HL-60 (cell line): ENCODE measurements at regions not wholly inside any gene's neighbourhood (a gene's known extent, or its start where the extent isn't known, plus 50 kb on each side); places are given as distances from the start of the nearest gene placed in this dataset.

Experiments
- POLR2AphosphoS5 ChIP-seq: IDR thresholded peaks from 2 replicates; pipeline ENCODE4 v1.6.1; 2012; ENCODE audit warnings: low read depth
- TF ChIP-seq, protein P1 (sequence below): IDR thresholded peaks from 2 replicates; pipeline ENCODE4 v1.6.1; 2012; ENCODE audit warnings: low read depth; ENCODE audit not compliant: insufficient replicate concordance
- TF ChIP-seq, protein P2 (sequence below): IDR thresholded peaks from one replicate; pipeline ENCODE4 v1.5.1; 2011; ENCODE audit warnings: low read length, control low read depth, inconsistent platforms; ENCODE audit not compliant: insufficient read depth

DNA sequence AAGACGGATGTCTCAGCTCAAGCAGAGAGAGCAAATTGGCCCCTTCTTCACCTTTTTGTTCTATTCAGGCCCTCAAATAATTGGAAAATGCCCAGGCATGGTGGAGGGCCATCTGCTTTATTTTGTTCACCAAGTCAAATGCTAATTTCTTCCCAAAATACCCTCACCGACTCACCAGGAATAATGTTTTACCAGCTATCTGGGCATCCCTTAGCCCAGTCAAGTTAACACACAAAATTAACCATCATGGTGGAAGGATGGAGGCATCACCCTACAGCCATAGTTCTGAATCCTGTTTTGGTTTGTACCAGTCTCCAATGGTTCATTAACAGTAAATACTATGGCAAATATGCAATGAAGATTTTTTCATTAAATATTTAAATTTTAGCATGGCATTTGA, 51.7 kb upstream of the SERP2 start:
- no peak for TF ChIP-seq POLR2AphosphoS5
- TF ChIP-seq, protein P1, sequence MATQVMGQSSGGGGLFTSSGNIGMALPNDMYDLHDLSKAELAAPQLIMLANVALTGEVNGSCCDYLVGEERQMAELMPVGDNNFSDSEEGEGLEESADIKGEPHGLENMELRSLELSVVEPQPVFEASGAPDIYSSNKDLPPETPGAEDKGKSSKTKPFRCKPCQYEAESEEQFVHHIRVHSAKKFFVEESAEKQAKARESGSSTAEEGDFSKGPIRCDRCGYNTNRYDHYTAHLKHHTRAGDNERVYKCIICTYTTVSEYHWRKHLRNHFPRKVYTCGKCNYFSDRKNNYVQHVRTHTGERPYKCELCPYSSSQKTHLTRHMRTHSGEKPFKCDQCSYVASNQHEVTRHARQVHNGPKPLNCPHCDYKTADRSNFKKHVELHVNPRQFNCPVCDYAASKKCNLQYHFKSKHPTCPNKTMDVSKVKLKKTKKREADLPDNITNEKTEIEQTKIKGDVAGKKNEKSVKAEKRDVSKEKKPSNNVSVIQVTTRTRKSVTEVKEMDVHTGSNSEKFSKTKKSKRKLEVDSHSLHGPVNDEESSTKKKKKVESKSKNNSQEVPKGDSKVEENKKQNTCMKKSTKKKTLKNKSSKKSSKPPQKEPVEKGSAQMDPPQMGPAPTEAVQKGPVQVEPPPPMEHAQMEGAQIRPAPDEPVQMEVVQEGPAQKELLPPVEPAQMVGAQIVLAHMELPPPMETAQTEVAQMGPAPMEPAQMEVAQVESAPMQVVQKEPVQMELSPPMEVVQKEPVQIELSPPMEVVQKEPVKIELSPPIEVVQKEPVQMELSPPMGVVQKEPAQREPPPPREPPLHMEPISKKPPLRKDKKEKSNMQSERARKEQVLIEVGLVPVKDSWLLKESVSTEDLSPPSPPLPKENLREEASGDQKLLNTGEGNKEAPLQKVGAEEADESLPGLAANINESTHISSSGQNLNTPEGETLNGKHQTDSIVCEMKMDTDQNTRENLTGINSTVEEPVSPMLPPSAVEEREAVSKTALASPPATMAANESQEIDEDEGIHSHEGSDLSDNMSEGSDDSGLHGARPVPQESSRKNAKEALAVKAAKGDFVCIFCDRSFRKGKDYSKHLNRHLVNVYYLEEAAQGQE = no peak
- TF ChIP-seq, protein P2, sequence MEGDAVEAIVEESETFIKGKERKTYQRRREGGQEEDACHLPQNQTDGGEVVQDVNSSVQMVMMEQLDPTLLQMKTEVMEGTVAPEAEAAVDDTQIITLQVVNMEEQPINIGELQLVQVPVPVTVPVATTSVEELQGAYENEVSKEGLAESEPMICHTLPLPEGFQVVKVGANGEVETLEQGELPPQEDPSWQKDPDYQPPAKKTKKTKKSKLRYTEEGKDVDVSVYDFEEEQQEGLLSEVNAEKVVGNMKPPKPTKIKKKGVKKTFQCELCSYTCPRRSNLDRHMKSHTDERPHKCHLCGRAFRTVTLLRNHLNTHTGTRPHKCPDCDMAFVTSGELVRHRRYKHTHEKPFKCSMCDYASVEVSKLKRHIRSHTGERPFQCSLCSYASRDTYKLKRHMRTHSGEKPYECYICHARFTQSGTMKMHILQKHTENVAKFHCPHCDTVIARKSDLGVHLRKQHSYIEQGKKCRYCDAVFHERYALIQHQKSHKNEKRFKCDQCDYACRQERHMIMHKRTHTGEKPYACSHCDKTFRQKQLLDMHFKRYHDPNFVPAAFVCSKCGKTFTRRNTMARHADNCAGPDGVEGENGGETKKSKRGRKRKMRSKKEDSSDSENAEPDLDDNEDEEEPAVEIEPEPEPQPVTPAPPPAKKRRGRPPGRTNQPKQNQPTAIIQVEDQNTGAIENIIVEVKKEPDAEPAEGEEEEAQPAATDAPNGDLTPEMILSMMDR = no peak
